Endothelial cell of umbilical vein (primary cell): ENCODE measurements at regions not wholly inside any gene's neighbourhood (a gene's known extent, or its start where the extent isn't known, plus 50 kb on each side); places are given as distances from the start of the nearest gene placed in this dataset.

ENCODE experiments used
- CTCF ChIP-seq, 2 donors: IDR thresholded peaks; 1 replicate in 1 of 2; 2 replicates in 1 of 2; pipeline ENCODE4 v1.5.1; 2011; ENCODE audit warnings: low read length in 2 of 2, mild to moderate bottlenecking in 2 of 2, moderate library complexity in 2 of 2, control low read depth in 1 of 2, inconsistent platforms in 1 of 2, low read depth in 1 of 2; ENCODE audit not compliant: insufficient read depth in 1 of 2; ENCODE audit errors: extremely low read depth in 1 of 2
- EZH2 ChIP-seq: IDR thresholded peaks from 2 replicates; pipeline ENCODE4 v1.6.1; 2012; ENCODE audit warnings: borderline replicate concordance, low read depth, mild to moderate bottlenecking, moderate library complexity, low read length, inconsistent platforms; ENCODE audit not compliant: severe bottlenecking
- FOS ChIP-seq: IDR thresholded peaks from 2 replicates; pipeline ENCODE4 v1.6.1; 2011; ENCODE audit warnings: mild to moderate bottlenecking, low read length, moderate library complexity, borderline replicate concordance; ENCODE audit not compliant: insufficient read depth
- GATA2 ChIP-seq: IDR thresholded peaks from 2 replicates; pipeline ENCODE4 v1.7.0; 2011; ENCODE audit warnings: low read depth, mild to moderate bottlenecking, moderate library complexity, mixed read lengths, low read length; ENCODE audit not compliant: insufficient read length, insufficient read depth
- MAX ChIP-seq: IDR thresholded peaks from 2 replicates; pipeline ENCODE4 v1.6.1; 2011; ENCODE audit not compliant: insufficient read depth, insufficient read length
- POLR2A ChIP-seq: IDR thresholded peaks from 2 replicates; pipeline ENCODE4 v1.6.1; 2012; ENCODE audit warnings: low read depth, mild to moderate bottlenecking, control low read depth, low read length
- POLR2AphosphoS5 ChIP-seq: IDR thresholded peaks from 2 replicates; pipeline ENCODE4 v1.6.1; 2012; ENCODE audit warnings: low read depth, mild to moderate bottlenecking, control low read depth, low read length, moderate library complexity; ENCODE audit not compliant: insufficient read depth

- TF ChIP-seq EZH2 (no peak), CTCF (IDR thresholded peaks at IDR 0.05; ENCODE audit: extremely low read depth in 1 of 2, insufficient read depth in 1 of 2, low read depth in 1 of 2, low read length in 2 of 2) (no peak), POLR2A (no peak), POLR2AphosphoS5 (no peak), FOS (no peak), GATA2 (no peak), MAX (no peak)
Measured at GRCh38 chr3:147333098-147333497, 73.2 kb downstream of the ZIC4 start.
